ENCODE measurements at regions not wholly inside any gene's neighbourhood (a gene's known extent, or its start where the extent isn't known, plus 50 kb on each side); places are given as distances from the start of the nearest gene placed in this dataset.

- TF ChIP-seq CTCF (conservative IDR thresholded peaks at IDR 0.05; ENCODE audit: low read length) (no peak), EZH2phosphoT487 (IDR thresholded peaks at IDR 0.05; ENCODE audit: borderline replicate concordance, low read depth, low read length) (no peak)
Observed at GRCh38 chr2:41912337-41912736, 135.5 kb upstream of the PKDCC start.
